H1 (cell line): ENCODE measurements at regions not wholly inside any gene's neighbourhood (a gene's known extent, or its start where the extent isn't known, plus 50 kb on each side); places are given as distances from the start of the nearest gene placed in this dataset.

Experiments used
- BRCA1 ChIP-seq: IDR thresholded peaks from 2 replicates; pipeline ENCODE4 v1.6.1; 2012; ENCODE audit warnings: low read depth, low read length, improper control_type of control experiment
- KDM5A ChIP-seq: fragments of 200-600 bp; IDR thresholded peaks from 2 replicates; pipeline ENCODE4 v1.7.1; 2012; ENCODE audit warnings: mild to moderate bottlenecking, low read length, inconsistent platforms, mixed read lengths
- POLR2AphosphoS5 ChIP-seq: IDR thresholded peaks from 2 replicates; pipeline ENCODE4 v1.6.1; 2011; ENCODE audit warnings: low read depth, low read length
- RXRA ChIP-seq: IDR thresholded peaks from 2 replicates; pipeline ENCODE4 v1.6.1; 2011; ENCODE audit warnings: low read depth, mild to moderate bottlenecking, low read length, moderate library complexity; ENCODE audit not compliant: insufficient read depth
- SUZ12 ChIP-seq: fragments of 200-600 bp; sonication (generic); IDR thresholded peaks from 2 replicates; pipeline ENCODE4 v1.6.1; 2012; ENCODE audit warnings: mild to moderate bottlenecking, inconsistent platforms, low read length, moderate library complexity, mixed read lengths
- ZNF274 ChIP-seq: IDR thresholded peaks from 2 replicates; pipeline ENCODE4 v1.7.0; 2012; ENCODE audit warnings: low read length, borderline replicate concordance; ENCODE audit errors: extremely low read depth
- TF ChIP-seq, protein P1 (sequence below): fragments of 300-600 bp; sonication (generic); IDR thresholded peaks from 2 replicates; pipeline ENCODE4 v1.7.1; 2012; ENCODE audit warnings: low read length, moderate library complexity, mild to moderate bottlenecking, inconsistent platforms; ENCODE audit not compliant: insufficient replicate concordance
- TF ChIP-seq, protein P2 (sequence below): IDR thresholded peaks from 2 replicates; pipeline ENCODE4 v1.6.1; 2012; ENCODE audit warnings: inconsistent platforms
- TF ChIP-seq, protein P3 (sequence below): IDR thresholded peaks from 2 replicates; pipeline ENCODE4 v1.6.1; 2011; ENCODE audit warnings: low read length, improper control_type of control experiment

DNA sequence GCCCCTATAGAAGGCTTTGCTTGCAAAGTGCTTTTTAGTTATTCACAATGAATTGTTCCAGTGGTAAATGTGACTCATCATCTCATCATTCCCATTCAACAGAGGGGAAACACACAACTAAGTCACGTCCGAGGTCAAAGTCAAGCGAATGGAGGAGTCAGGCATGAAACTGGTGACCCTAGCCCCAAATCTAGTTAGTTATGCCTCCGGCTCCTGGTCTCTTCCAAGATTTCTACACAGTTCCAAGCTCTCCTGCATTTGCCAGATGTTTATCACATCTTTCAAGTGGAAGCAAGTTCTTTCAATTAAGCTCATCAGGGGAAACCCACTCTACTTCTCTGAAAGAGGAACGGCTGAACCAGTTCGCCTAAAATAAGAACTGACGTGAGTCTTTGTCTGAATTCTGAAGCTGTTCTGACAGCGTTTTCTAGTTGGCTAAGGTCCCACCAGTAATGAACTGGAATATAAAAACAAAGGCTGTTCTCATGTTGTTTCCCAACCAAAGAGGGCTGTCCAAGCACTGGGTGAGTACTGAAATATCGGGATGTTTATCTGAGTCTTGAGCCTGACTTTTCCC is 140.9 kb upstream of the NRBF2 start (continued):
- TF ChIP-seq, protein P1, sequence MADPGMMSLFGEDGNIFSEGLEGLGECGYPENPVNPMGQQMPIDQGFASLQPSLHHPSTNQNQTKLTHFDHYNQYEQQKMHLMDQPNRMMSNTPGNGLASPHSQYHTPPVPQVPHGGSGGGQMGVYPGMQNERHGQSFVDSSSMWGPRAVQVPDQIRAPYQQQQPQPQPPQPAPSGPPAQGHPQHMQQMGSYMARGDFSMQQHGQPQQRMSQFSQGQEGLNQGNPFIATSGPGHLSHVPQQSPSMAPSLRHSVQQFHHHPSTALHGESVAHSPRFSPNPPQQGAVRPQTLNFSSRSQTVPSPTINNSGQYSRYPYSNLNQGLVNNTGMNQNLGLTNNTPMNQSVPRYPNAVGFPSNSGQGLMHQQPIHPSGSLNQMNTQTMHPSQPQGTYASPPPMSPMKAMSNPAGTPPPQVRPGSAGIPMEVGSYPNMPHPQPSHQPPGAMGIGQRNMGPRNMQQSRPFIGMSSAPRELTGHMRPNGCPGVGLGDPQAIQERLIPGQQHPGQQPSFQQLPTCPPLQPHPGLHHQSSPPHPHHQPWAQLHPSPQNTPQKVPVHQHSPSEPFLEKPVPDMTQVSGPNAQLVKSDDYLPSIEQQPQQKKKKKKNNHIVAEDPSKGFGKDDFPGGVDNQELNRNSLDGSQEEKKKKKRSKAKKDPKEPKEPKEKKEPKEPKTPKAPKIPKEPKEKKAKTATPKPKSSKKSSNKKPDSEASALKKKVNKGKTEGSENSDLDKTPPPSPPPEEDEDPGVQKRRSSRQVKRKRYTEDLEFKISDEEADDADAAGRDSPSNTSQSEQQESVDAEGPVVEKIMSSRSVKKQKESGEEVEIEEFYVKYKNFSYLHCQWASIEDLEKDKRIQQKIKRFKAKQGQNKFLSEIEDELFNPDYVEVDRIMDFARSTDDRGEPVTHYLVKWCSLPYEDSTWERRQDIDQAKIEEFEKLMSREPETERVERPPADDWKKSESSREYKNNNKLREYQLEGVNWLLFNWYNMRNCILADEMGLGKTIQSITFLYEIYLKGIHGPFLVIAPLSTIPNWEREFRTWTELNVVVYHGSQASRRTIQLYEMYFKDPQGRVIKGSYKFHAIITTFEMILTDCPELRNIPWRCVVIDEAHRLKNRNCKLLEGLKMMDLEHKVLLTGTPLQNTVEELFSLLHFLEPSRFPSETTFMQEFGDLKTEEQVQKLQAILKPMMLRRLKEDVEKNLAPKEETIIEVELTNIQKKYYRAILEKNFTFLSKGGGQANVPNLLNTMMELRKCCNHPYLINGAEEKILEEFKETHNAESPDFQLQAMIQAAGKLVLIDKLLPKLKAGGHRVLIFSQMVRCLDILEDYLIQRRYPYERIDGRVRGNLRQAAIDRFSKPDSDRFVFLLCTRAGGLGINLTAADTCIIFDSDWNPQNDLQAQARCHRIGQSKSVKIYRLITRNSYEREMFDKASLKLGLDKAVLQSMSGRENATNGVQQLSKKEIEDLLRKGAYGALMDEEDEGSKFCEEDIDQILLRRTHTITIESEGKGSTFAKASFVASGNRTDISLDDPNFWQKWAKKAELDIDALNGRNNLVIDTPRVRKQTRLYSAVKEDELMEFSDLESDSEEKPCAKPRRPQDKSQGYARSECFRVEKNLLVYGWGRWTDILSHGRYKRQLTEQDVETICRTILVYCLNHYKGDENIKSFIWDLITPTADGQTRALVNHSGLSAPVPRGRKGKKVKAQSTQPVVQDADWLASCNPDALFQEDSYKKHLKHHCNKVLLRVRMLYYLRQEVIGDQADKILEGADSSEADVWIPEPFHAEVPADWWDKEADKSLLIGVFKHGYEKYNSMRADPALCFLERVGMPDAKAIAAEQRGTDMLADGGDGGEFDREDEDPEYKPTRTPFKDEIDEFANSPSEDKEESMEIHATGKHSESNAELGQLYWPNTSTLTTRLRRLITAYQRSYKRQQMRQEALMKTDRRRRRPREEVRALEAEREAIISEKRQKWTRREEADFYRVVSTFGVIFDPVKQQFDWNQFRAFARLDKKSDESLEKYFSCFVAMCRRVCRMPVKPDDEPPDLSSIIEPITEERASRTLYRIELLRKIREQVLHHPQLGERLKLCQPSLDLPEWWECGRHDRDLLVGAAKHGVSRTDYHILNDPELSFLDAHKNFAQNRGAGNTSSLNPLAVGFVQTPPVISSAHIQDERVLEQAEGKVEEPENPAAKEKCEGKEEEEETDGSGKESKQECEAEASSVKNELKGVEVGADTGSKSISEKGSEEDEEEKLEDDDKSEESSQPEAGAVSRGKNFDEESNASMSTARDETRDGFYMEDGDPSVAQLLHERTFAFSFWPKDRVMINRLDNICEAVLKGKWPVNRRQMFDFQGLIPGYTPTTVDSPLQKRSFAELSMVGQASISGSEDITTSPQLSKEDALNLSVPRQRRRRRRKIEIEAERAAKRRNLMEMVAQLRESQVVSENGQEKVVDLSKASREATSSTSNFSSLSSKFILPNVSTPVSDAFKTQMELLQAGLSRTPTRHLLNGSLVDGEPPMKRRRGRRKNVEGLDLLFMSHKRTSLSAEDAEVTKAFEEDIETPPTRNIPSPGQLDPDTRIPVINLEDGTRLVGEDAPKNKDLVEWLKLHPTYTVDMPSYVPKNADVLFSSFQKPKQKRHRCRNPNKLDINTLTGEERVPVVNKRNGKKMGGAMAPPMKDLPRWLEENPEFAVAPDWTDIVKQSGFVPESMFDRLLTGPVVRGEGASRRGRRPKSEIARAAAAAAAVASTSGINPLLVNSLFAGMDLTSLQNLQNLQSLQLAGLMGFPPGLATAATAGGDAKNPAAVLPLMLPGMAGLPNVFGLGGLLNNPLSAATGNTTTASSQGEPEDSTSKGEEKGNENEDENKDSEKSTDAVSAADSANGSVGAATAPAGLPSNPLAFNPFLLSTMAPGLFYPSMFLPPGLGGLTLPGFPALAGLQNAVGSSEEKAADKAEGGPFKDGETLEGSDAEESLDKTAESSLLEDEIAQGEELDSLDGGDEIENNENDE: no peak
- TF ChIP-seq POLR2AphosphoS5: no peak
- no peak for TF ChIP-seq KDM5A
- no peak for TF ChIP-seq BRCA1
- TF ChIP-seq, protein P2, sequence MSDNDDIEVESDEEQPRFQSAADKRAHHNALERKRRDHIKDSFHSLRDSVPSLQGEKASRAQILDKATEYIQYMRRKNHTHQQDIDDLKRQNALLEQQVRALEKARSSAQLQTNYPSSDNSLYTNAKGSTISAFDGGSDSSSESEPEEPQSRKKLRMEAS: no peak
- TF ChIP-seq SUZ12: no peak
- TF ChIP-seq RXRA: no peak
- no peak for TF ChIP-seq ZNF274
- TF ChIP-seq, protein P3, sequence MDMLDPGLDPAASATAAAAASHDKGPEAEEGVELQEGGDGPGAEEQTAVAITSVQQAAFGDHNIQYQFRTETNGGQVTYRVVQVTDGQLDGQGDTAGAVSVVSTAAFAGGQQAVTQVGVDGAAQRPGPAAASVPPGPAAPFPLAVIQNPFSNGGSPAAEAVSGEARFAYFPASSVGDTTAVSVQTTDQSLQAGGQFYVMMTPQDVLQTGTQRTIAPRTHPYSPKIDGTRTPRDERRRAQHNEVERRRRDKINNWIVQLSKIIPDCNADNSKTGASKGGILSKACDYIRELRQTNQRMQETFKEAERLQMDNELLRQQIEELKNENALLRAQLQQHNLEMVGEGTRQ: no peak
